HG03045 (cell line): ENCODE measurements at regions not wholly inside any gene's neighbourhood (a gene's known extent, or its start where the extent isn't known, plus 50 kb on each side); places are given as distances from the start of the nearest gene placed in this dataset.
"Not testable (repeated sequence)": the region's sequence is repeated elsewhere in the genome, so short reads cannot be mapped to it uniquely, and the experiment has no call there.

Experiments used
- ATAC-seq: cut with Tn5 transposase; IDR thresholded peaks from one replicate; pipeline ENCODE4 v1.9.1; 2021; ENCODE audit warnings: mild to moderate bottlenecking, moderate library complexity; ENCODE audit not compliant: unreplicated experiment

DNA sequence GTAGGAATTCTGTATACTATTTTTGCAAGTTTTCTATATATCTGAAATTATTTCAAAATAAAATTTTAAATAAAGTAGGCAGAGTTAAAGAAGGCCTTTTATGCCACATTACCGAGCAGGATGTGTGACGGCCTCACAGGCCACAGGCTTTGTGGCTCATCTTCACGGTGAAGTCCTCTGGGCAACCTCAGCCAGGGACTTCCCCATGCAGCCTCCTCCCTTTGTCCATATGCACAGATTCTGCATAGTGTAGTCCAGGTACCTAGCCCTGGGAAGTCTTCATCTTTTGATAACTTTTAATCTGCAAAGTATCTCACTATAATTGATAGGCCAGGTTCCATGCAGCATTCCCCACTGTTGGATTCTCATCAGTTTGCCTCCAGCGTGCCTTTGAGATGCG lies 62.8 kb downstream of the ARHGAP11B start:
- not testable (repeated sequence) for ATAC-seq

DNA sequence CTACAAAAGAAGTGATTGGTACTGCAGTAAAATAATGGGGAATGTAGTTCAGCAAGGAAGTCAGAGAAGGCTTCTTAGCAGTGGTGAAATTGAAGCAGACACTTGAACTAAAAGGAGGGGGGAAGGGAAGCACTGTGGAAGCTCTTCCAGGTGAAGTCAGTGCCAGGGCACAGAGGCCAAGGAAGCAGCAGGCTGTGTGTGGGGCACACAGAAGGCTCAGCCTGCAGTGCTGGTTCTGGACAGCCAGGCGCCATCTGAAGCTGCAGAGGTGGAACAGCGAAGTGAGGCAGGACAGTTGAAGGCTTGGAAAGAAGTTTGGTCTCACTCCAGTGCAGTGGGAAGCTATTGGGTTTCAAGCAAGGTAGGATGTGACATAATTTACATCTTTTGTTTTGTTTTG lies 64.2 kb downstream of the ARHGAP11B start:
- not testable (repeated sequence) for ATAC-seq

DNA sequence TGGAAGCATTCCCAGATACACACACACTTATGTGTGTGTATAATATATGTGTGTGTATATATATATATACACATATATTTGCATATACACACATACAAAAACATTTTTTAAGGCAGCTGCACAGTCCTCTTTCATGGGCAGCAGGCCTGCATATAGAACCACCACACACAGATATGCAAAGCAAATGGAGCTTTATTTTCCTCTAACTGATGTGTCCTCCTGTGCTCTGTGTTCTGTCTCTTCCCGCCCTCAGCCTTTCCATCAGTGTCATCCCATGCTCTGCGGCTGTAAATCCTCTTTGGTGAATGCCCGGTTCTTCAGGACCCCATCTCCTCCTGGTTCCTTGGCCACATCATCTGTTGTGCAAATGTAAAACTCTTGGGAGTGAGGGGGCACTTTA lies 69.9 kb downstream of the ARHGAP11B start:
- ATAC-seq = not testable (repeated sequence)

DNA sequence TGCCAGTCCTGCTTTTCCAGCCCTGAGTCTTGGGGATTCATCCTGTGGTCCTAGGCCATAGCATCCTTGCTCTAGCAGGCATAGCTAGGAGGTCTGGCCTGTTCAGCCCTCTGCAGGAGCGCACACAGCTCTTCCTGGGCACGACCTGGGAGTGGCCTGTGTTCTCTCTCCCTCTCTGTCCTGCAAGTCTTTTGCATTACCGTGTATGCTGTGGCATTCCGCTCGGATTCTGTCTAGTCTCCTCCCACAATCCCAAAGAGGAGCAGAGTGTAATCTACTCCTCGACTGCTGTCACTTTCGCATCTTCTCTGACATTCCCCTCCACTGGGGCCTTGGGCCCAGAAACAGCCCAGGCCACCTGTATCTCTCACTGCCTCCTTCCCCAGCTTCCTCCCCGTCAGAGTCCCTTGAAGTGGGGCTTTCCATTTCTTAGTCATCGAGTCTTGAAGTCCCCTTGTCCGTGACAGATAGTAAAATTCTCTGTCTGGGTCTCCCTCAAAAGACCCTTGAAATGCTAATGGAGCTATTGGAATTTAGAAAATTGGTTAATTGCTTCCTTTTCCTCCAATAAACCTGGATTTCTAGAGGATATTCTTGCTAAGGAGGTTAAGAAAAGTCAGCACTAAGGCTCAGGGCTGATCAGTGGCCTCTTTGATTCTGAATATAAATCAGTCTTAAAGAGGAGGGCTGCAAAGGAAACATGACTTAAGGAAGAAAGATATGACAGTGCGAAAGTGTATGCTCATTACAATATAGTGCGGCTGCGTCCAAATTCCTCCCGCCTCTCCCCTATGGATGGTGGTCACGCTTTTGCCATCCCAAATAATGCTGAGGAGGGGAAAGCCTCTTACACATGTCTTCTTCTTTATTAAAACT lies 70.7 kb downstream of the ARHGAP11B start:
- peak; percentile 73 for ATAC-seq

DNA sequence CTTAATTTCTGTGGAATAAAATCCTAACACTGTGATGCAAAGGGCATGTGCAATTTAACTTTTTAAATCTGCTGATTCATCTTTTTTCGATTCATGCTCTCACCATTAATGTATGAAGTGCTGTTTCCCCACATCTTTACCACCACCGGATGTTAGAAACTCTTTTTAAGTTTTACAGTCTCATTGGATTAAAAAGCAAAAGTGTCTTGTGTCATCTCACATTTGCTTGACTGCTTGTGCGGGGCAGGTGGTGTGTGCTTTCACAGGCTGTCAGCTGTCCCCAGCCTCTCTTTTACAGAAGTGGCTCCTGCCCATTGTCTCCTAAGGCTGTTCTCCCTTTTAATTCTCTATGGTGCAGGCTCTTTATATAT lies 71.4 kb downstream of the ARHGAP11B start:
- peak; percentile 45 for ATAC-seq

DNA sequence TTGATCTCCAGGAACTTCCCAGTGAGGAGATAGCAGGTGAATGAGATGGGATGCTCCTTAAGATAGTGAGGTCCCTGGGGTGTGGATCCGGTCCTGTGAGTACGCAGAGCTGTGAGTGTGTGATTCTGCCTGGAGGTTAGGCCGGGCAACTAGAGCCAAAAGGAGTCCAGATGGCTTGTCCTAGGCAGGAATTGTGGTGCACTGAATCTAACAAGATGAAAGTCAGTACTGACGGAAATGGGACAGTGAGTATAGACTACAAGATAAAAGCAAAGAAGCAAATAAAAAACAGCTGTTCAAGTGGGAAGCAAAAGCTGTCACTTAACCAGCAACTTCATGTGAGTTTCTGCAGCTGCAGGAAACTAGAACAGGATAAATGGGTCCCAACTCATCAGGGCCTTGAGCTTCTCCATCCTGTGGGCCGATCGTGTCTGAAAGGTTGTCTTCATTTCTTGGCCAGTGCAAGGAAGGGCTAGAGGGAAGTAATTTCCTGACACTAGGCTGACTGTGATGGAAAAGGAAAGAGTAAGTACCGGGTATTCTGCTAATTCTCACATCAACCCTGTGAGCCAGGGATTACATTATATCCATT lies 74.2 kb downstream of the ARHGAP11B start:
- ATAC-seq = not testable (repeated sequence)

DNA sequence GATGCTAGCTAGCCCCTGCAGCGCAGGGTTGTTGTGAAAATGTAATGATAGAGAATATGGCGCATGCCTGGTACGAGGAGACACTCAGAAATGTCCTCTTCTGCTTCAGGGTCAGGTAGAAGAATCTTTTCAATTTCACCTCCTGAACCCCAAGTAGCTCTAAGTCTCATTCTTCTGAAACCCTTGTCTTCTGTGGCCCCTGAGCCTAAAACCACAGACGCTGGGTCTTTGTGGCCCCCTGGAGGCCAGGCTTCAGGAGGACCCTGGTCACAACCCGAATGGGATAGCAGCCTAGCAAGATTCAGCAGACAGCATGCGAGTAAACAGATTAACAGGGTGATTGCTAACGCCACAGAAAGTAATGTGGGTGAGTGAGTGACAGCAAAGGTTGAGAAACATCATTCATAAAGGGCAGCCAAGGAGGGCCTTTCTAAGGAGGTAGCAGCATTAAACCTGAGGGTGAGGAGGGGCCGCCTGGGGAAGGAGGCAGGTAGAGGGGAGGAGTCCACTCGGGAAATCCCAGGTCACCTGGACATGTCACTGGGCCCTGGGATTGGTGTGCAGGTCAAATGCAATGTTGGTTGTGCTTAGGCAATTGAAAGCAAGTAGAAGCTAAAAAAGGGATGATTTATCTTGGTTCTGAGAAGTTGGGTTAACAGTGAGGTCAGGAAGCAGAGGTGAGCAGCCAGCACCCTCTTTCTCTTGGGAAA lies 82.2 kb downstream of the ARHGAP11B start:
- ATAC-seq = not testable (repeated sequence)

DNA sequence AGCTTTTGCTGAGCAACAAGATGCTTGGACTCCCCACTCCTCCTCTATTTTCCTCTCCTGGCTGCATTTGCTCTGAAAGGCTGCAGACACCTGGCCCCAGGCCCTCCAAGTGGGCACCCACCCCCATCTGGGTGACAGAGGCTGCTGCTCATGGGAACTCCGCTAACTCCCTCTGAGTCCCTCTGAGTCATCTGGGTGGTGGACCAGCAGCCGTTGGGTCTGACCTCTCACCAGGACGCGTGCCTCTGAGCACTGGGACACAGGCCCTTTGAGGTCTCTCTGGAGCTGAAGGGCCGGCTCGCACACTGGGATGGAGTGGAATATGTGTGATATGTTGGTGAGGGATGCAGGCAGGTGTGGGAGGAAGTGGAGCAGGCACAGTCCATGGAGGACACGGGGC lies 82.9 kb downstream of the ARHGAP11B start:
- ATAC-seq = not testable (repeated sequence)

DNA sequence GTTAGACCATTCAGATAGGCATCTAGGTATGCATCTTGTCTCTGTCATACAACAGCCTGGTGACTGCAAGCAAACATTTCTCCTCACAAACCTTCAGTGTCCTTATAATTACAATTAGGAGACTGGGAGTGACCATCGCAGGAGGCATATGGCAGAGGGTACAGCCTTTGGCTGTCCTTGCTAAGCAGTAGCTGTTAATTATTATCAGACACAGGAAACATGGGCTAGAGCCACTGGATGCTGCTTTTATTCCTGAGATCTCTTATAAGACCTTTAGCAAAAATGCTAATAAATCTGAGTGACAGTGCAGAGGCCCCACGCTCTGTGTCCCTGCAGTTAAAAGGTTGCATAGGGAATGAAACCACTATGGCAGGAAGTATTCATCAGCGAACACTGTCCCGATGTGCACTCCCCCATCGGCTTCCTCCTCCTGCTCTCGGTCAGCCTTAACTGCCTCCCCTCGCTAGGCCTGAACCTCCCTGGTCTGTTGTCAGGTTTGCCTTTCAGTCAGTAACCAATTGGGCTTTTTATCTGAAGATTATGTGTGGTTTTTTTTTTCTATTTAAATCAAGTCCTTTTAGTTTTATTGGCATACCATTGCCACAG lies 92.2 kb downstream of the ARHGAP11B start:
- not testable (repeated sequence) for ATAC-seq

DNA sequence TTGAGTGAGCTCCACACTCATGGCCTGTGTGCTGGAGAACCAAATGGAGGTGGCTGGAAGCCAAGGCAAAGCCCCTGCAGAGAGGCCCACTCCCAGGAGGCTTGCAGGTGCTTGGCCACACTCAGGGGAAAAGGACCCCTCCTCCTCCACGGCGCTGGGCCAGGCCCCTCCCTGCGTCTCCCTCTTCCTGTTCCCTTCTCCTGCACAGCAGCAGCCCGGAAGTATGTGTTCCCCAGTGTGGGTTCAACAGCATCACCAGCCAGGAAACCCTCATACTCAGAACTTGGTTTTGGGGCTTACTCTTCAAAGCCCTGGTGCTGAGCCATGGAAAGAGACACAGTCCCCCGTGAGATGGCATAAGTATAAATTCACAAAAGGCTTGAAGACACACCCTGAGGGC lies 93.4 kb downstream of the ARHGAP11B start:
- ATAC-seq = not testable (repeated sequence)

DNA sequence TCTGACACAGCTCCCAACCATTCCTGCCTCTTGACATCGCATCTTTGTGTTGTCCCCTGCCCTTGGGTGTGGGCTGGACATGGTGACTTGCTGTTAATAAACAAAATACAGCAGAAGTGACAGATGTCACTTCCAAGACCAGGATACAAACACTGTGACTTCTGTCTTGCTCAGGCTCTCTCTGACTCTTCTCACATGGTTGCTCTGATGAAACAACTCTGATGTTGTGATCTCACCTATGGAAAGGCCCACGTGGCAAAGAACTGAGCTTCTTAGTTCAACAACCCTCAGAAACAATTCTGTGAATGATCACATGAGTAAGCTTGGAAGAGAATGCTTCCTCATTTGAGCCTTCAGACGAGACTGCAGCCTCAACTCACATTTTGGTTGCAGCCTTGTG lies 94.9 kb downstream of the ARHGAP11B start:
- ATAC-seq = not testable (repeated sequence)

DNA sequence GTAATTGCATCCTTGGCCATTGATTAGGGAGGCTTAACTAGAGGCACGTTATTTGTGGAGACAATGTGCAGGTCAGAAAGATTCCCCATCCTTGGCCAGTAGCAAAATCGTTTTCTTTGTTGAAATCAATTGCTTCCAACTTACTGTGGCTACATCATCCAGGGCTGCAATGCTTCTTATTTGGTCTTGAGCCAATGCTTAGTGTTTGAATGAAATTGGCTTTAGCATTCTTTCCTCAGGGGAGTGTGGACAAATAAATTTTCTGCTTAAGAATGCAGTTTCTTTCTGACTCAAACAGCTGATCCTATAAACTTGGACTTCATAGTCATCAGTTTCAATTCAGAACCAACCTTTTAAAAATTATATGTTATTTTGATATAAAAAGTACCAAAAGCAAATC lies 95.6 kb downstream of the ARHGAP11B start:
- not testable (repeated sequence) for ATAC-seq

DNA sequence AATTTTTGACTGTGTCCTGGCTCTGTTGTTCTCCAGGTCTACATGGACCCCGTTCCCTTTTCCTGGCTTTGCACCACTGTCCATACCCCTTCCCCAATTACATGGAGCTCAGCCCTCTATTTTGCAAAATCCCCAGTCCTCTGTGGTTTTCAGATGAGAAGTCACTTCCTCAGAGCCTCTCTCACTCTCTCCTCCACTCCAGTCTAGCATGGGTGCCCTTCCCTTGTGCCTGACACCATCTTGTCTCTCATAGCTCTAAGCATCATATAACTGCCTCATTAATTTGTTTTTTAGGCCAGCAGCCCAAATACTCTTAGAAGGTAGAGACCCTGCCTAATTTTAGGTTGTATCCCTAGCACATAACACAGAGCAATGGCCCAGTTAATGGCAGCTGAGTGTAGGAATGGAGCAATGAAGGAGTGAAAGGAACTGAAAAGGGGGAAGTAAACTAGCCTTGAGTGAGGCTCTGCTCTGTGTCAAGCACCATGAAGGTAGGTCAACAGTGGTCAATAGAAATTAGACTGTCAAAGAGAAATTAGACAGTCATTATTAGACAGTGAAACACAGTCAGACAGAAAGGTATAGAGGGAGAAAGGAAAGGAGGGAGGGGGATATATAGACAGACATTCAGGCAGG lies 97.7 kb downstream of the ARHGAP11B start:
- ATAC-seq = not testable (repeated sequence)

DNA sequence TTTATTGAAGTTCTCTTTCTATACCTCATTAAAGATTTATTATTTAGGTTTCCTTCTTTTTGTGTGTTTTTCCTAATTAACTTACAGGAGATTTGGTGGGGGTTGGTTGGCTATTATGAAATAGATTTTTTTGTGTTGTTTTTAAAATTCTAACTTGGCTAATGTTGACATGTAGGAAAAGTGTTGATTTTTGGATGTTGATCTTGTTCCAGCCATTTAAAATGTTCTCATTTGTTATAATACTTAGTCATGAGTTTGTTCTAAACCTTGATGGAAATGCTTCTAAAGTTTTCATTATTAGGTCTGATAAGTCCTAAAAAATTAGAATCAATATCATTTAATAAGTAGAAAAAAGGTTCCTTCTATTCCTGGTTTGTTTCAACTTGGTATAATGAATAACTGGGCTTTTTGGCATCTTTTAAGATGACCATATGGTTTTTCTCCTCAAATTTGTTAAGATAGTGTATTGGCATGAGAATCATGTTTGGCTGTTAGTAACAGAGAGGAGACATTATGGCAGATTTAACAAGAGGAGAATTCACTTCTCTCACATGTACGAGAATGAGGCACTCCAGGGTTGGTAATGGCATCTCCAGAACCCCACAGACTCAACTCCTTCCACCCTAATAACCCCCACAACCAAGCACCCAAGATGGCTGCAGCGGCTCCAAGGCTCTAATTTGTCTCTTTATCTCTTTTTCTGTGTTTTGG lies 104.1 kb downstream of the ARHGAP11B start:
- not testable (repeated sequence) for ATAC-seq

DNA sequence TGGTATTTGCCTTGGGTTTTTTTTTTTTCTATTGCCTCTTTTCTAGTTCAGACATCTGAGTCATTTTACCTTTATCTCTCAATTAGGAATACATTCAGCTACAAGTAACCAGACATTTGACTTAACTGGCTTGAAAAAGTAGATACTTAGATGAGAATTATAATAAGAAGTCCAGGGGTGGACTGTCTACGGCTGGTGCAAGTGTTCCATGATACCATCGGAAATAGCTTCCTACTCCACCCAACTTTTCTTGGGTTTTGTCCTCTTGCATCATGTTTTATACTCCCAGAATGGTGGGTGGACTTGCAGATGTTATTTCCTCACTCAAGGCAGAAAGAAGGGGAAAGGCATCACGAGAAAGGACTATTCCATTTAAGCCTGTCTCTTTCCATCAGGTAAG lies 104.7 kb downstream of the ARHGAP11B start:
- ATAC-seq = not testable (repeated sequence)

DNA sequence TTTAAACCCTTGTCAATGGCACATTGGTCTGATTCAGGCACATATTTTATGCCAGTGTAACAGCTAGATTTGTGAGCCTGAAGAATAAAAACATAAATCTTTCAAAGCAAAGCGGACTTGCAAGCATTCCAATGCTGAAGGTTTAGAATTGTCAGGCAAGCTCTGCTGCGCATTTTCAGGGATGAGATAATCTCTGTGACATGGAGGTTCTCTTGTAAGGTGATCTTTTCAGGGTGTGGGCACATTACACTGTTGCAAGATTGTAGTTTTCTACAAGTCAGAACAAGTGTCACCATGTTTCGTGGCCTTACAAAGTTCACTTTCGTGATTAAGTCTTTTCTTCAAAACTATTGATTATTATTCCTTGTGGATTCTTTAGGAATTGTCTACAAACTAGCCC lies 106.2 kb downstream of the ARHGAP11B start:
- ATAC-seq = not testable (repeated sequence)

DNA sequence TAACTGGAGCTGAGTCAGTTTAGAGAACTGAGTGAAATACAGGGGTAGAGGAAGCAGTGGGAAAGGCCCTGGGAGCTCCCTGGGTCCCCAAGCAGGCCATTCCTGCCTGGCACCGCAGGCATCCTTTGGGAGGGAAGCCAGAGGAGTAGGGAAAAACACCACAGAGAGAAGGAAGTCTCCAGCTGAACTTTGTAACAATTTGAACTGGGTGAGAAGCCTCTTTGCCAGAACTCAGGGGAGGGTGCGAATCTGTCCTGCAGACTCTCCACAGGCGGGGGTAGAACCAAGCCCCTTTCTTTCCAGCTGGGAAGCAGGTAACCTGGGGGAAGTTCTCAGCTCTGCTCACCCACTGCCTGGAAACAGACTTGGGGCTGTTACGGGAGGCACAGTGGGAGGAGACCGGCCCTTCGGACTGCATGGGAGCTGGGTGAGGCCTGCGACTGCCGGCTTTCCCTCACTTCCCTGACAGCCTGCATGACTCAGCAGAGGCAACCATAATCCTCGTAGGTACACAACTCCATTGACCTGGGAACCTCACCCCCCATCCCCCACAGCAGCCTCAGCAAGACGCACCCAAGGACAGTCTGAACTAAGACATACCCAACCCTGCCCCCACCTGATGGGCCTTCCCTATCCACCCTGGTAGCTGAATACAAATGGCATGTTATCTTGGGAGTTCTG lies 110.1 kb downstream of the ARHGAP11B start:
- ATAC-seq = not testable (repeated sequence)

DNA sequence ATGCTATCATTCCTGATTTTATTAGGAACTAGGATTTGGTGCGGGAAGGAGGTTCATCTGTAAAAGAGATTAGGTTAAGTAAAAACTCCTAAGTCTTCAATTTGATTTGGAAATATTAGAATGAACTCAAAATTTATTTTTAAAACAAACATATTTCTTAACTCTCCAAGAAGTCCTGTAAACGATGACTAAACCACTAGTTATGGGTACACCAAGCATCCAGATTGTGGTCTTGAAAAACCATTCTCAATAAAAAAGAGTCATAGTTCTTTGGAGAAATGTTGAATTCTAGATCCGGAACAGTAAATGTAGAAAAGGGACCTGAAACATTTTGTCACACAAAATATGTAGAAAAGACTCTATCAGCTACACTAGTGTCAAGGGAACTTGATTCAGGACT lies 116.9 kb downstream of the ARHGAP11B start:
- not testable (repeated sequence) for ATAC-seq

DNA sequence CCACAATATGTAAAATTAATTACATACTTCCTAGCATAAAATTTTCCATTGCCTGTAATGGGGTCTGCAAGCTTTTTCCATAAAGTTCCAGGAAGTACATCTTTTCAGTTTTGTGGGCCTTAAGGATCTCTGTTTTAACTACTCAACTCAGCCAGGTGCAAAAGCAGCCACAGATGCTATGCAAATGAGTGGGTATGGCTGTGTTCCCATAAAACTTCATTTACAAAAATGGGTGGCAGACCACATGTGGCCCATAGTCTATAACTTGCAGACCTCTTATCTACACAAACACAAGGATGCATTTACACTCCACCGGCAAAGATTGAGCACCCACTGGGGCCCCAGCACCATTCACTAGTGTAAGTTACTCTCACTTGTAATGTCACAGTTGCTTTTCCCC lies 123.1 kb downstream of the ARHGAP11B start:
- not testable (repeated sequence) for ATAC-seq
